Keratinocyte (primary cell): ENCODE measurements at regions not wholly inside any gene's neighbourhood (a gene's known extent, or its start where the extent isn't known, plus 50 kb on each side); places are given as distances from the start of the nearest gene placed in this dataset.

Experiments
- CTCF ChIP-seq, 3 experiments: IDR thresholded peaks in 1 of 3; conservative IDR thresholded peaks in 1 of 3; optimal IDR thresholded peaks in 1 of 3; 2 replicates in 2 of 3; 3 replicates in 1 of 3; pipeline versions ENCODE3 to v1.5.1; 2011; ENCODE audit warnings: low read length in 3 of 3, mild to moderate bottlenecking in 3 of 3, moderate library complexity in 2 of 3, control low read depth in 1 of 3, inconsistent platforms in 1 of 3; ENCODE audit not compliant: insufficient read depth in 2 of 3; ENCODE audit errors: extremely low read depth in 1 of 3
- EZH2 ChIP-seq: IDR thresholded peaks from one replicate; pipeline ENCODE4 v1.6.1; 2012; ENCODE audit warnings: inconsistent platforms, mild to moderate bottlenecking, low read length, moderate library complexity

- TF ChIP-seq CTCF (optimal IDR thresholded peaks at IDR 0.05 in 1 of 3, IDR thresholded peaks at IDR 0.05 in 1 of 3, conservative IDR thresholded peaks at IDR 0.05 in 1 of 3; ENCODE audit: extremely low read depth in 1 of 3, insufficient read depth in 2 of 3, low read length in 3 of 3) (no peak), EZH2 (no peak)
These were observed 837.0 kb downstream of the GALC start for GRCh38 chr14:87155856-87156488.
